ENCODE measurements at regions not wholly inside any gene's neighbourhood (a gene's known extent, or its start where the extent isn't known, plus 50 kb on each side); places are given as distances from the start of the nearest gene placed in this dataset.

GRCh38 chr2:133842446-133842845 is 274.2 kb upstream of the NCKAP5 start:
- WGBS, result 96% methylated on average over 2 of the region's 2 CpGs
- no peaks in the 10 kb centered on the region for H3K36me3 ChIP-seq (ENCODE audit: insufficient read depth, low read length)
- H3K27ac ChIP-seq (ENCODE audit: low read depth, low read length), result no peak overlapping the region
- H3K4me3 ChIP-seq (ENCODE audit: low read length), result no peak overlapping the region
- H3K27me3 ChIP-seq (ENCODE audit: insufficient read depth, low read length), result no peaks in the 10 kb centered on the region
- H3K9ac ChIP-seq (ENCODE audit: low read depth, low read length), result no peak overlapping the region
- H3K4me1 ChIP-seq (ENCODE audit: insufficient read depth, low read length), result no peaks in the 10 kb centered on the region
- no peaks in the 10 kb centered on the region for H3K9me3 ChIP-seq (ENCODE audit: insufficient read depth, low read depth, low read length)

GRCh38 chr2:133843091-133843490 is 274.8 kb upstream of the NCKAP5 start:
- Histone ChIP-seq H3K27me3 (ENCODE audit: insufficient read depth, low read length) (no peaks in the 10 kb centered on the region), H3K4me3 (ENCODE audit: low read length) (no peak overlapping the region), H3K9ac (ENCODE audit: low read depth, low read length) (no peak overlapping the region), H3K4me1 (ENCODE audit: insufficient read depth, low read length) (no peaks in the 10 kb centered on the region), H3K36me3 (ENCODE audit: insufficient read depth, low read length) (no peaks in the 10 kb centered on the region), H3K9me3 (ENCODE audit: insufficient read depth, low read depth, low read length) (no peaks in the 10 kb centered on the region), H3K27ac (ENCODE audit: low read depth, low read length) (no peak overlapping the region)
- 91% methylated on average over 3 of the region's 3 CpGs for WGBS

GRCh38 chr2:133843551-133843950 is 275.3 kb upstream of the NCKAP5 start:
- no peaks in the 10 kb centered on the region for H3K4me1 ChIP-seq (ENCODE audit: insufficient read depth, low read length)
- H3K9ac ChIP-seq (ENCODE audit: low read depth, low read length), result no peak overlapping the region
- no peak overlapping the region for H3K27ac ChIP-seq (ENCODE audit: low read depth, low read length)
- no peaks in the 10 kb centered on the region for H3K9me3 ChIP-seq (ENCODE audit: insufficient read depth, low read depth, low read length)
- WGBS, result 86% methylated on average over 6 of the region's 6 CpGs
- H3K27me3 ChIP-seq (ENCODE audit: insufficient read depth, low read length), result no peaks in the 10 kb centered on the region
- H3K4me3 ChIP-seq (ENCODE audit: low read length), result no peak overlapping the region
- H3K36me3 ChIP-seq (ENCODE audit: insufficient read depth, low read length), result no peaks in the 10 kb centered on the region

- Histone ChIP-seq H3K27ac (ENCODE audit: low read depth, low read length) (no peak overlapping the region), H3K36me3 (ENCODE audit: insufficient read depth, low read length) (no peaks in the 10 kb centered on the region), H3K4me3 (ENCODE audit: low read length) (no peak overlapping the region), H3K4me1 (ENCODE audit: insufficient read depth, low read length) (no peaks in the 10 kb centered on the region), H3K9ac (ENCODE audit: low read depth, low read length) (no peak overlapping the region), H3K9me3 (ENCODE audit: insufficient read depth, low read depth, low read length) (no peaks in the 10 kb centered on the region), H3K27me3 (ENCODE audit: insufficient read depth, low read length) (no peaks in the 10 kb centered on the region)
- WGBS, result 34% methylated on average over 9 of the region's 9 CpGs
Observed at GRCh38 chr2:133844214-133844892, 276.1 kb upstream of the NCKAP5 start.

- H3K27me3 ChIP-seq (ENCODE audit: insufficient read depth, low read length), result no peaks in the 10 kb centered on the region
- WGBS, result 92% methylated on average over 4 of the region's 4 CpGs
- H3K4me3 ChIP-seq (ENCODE audit: low read length), result no peak overlapping the region
- H3K9me3 ChIP-seq (ENCODE audit: insufficient read depth, low read depth, low read length), result no peaks in the 10 kb centered on the region
- no peaks in the 10 kb centered on the region for H3K4me1 ChIP-seq (ENCODE audit: insufficient read depth, low read length)
- H3K27ac ChIP-seq (ENCODE audit: low read depth, low read length), result no peak overlapping the region
- H3K9ac ChIP-seq (ENCODE audit: low read depth, low read length), result no peak overlapping the region
- no peaks in the 10 kb centered on the region for H3K36me3 ChIP-seq (ENCODE audit: insufficient read depth, low read length)
Observed at GRCh38 chr2:133846476-133846875, 278.2 kb upstream of the NCKAP5 start.

- no peaks in the 10 kb centered on the region for H3K9me3 ChIP-seq (ENCODE audit: insufficient read depth, low read depth, low read length)
- no peak overlapping the region for H3K9ac ChIP-seq (ENCODE audit: low read depth, low read length)
- no peaks in the 10 kb centered on the region for H3K36me3 ChIP-seq (ENCODE audit: insufficient read depth, low read length)
- no peaks in the 10 kb centered on the region for H3K4me1 ChIP-seq (ENCODE audit: insufficient read depth, low read length)
- 91% methylated on average over 5 of the region's 5 CpGs for WGBS
- no peaks in the 10 kb centered on the region for H3K27me3 ChIP-seq (ENCODE audit: insufficient read depth, low read length)
- no peak overlapping the region for H3K4me3 ChIP-seq (ENCODE audit: low read length)
- no peak overlapping the region for H3K27ac ChIP-seq (ENCODE audit: low read depth, low read length)
Observed at GRCh38 chr2:133847591-133847990, 279.3 kb upstream of the NCKAP5 start.

- no peak overlapping the region for H3K9ac ChIP-seq (ENCODE audit: low read depth, low read length)
- H3K4me1 ChIP-seq (ENCODE audit: insufficient read depth, low read length), result no peaks in the 10 kb centered on the region
- no peaks in the 10 kb centered on the region for H3K27me3 ChIP-seq (ENCODE audit: insufficient read depth, low read length)
- H3K4me3 ChIP-seq (ENCODE audit: low read length), result no peak overlapping the region
- no peak overlapping the region for H3K27ac ChIP-seq (ENCODE audit: low read depth, low read length)
- no peaks in the 10 kb centered on the region for H3K36me3 ChIP-seq (ENCODE audit: insufficient read depth, low read length)
- H3K9me3 ChIP-seq (ENCODE audit: insufficient read depth, low read depth, low read length), result 0 out of 2 replicates have a peak, but pooled peaks cover 3% of the 10 kb centered on the region
- WGBS, result 65% methylated on average over 4 of the region's 4 CpGs
Observed at GRCh38 chr2:133848111-133848649, 279.9 kb upstream of the NCKAP5 start.

- 96% methylated on average over 1 of the region's 1 CpG for WGBS
Observed at GRCh38 chr2:133849341-133849740, 281.1 kb upstream of the NCKAP5 start.

GRCh38 chr2:133854603-133855200 is 286.4 kb upstream of the NCKAP5 start:
- no peaks in the 10 kb centered on the region for H3K27me3 ChIP-seq (ENCODE audit: insufficient read depth, low read length)
- H3K9ac ChIP-seq (ENCODE audit: low read depth, low read length), result no peak overlapping the region
- H3K9me3 ChIP-seq (ENCODE audit: insufficient read depth, low read depth, low read length), result peaks cover 11% of the 10 kb centered on the region; the same call in 1 of the 2 replicates
- 95% methylated on average over 5 of the region's 5 CpGs for WGBS
- no peaks in the 10 kb centered on the region for H3K36me3 ChIP-seq (ENCODE audit: insufficient read depth, low read length)
- no peaks in the 10 kb centered on the region for H3K4me1 ChIP-seq (ENCODE audit: insufficient read depth, low read length)
- no peak overlapping the region for H3K4me3 ChIP-seq (ENCODE audit: low read length)
- no peak overlapping the region for H3K27ac ChIP-seq (ENCODE audit: low read depth, low read length)

More at GRCh38 chr2:133849341-133849740, 281.1 kb upstream of the NCKAP5 start:
- Histone ChIP-seq H3K27ac (ENCODE audit: low read depth, low read length) (no peak overlapping the region), H3K9me3 (ENCODE audit: insufficient read depth, low read depth, low read length) (peaks cover 11% of the 10 kb centered on the region; the same call in 1 of the 2 replicates), H3K4me1 (ENCODE audit: insufficient read depth, low read length) (no peaks in the 10 kb centered on the region), H3K36me3 (ENCODE audit: insufficient read depth, low read length) (no peaks in the 10 kb centered on the region), H3K9ac (ENCODE audit: low read depth, low read length) (no peak overlapping the region), H3K27me3 (ENCODE audit: insufficient read depth, low read length) (no peaks in the 10 kb centered on the region), H3K4me3 (ENCODE audit: low read length) (no peak overlapping the region)

- no peaks in the 10 kb centered on the region for H3K36me3 ChIP-seq (ENCODE audit: insufficient read depth, low read length)
- WGBS, result 94% methylated on average over 4 of the region's 4 CpGs
- no peak overlapping the region for H3K27ac ChIP-seq (ENCODE audit: low read depth, low read length)
- no peak overlapping the region for H3K9ac ChIP-seq (ENCODE audit: low read depth, low read length)
- no peaks in the 10 kb centered on the region for H3K27me3 ChIP-seq (ENCODE audit: insufficient read depth, low read length)
- H3K9me3 ChIP-seq (ENCODE audit: insufficient read depth, low read depth, low read length), result peaks cover 11% of the 10 kb centered on the region; the same call in 1 of the 2 replicates
- no peak overlapping the region for H3K4me3 ChIP-seq (ENCODE audit: low read length)
- no peaks in the 10 kb centered on the region for H3K4me1 ChIP-seq (ENCODE audit: insufficient read depth, low read length)
Observed at GRCh38 chr2:133855526-133855925, 287.3 kb upstream of the NCKAP5 start.

- H3K27me3 ChIP-seq (ENCODE audit: insufficient read depth, low read length), result no peaks in the 10 kb centered on the region
Observed at GRCh38 chr2:133856678-133857077, 288.4 kb upstream of the NCKAP5 start.

More at GRCh38 chr2:133856678-133857077, 288.4 kb upstream of the NCKAP5 start:
- no peaks in the 10 kb centered on the region for H3K4me1 ChIP-seq (ENCODE audit: insufficient read depth, low read length)
- no peak overlapping the region for H3K9ac ChIP-seq (ENCODE audit: low read depth, low read length)
- H3K4me3 ChIP-seq (ENCODE audit: low read length), result no peak overlapping the region
- H3K9me3 ChIP-seq (ENCODE audit: insufficient read depth, low read depth, low read length), result peaks cover 11% of the 10 kb centered on the region; the same call in 1 of the 2 replicates
- H3K36me3 ChIP-seq (ENCODE audit: insufficient read depth, low read length), result no peaks in the 10 kb centered on the region
- no peak overlapping the region for H3K27ac ChIP-seq (ENCODE audit: low read depth, low read length)
